Body of pancreas (tissue), 4 donors: ENCODE measurements at regions not wholly inside any gene's neighbourhood (a gene's known extent, or its start where the extent isn't known, plus 50 kb on each side); places are given as distances from the start of the nearest gene placed in this dataset.

Experiments used
- CTCF ChIP-seq, 7 experiments: fragments of 450-650 bp in 4 of 7; fragments of 200-600 bp in 3 of 7; sonication (generic) in 3 of 7; IDR thresholded peaks; one replicate each; pipeline ENCODE4 v1.5.1; 2016 to 2019; ENCODE audit warnings: antibody characterized with exemption in 7 of 7
- POLR2A ChIP-seq, 3 donors: fragments of 450-650 bp; IDR thresholded peaks; one replicate each; pipeline ENCODE4 v1.6.1; 2016; ENCODE audit warnings: antibody characterized with exemption in 3 of 3, mild to moderate bottlenecking in 2 of 3

- no peak for TF ChIP-seq POLR2A (IDR thresholded peaks at IDR 0.05)
- TF ChIP-seq CTCF (IDR thresholded peaks at IDR 0.05), result no peak
These were observed 106.3 kb upstream of the ARHGEF3 start for GRCh38 chr3:56908004-56908403.
